Fibroblast of mammary gland (primary cell): ENCODE measurements at regions not wholly inside any gene's neighbourhood (a gene's known extent, or its start where the extent isn't known, plus 50 kb on each side); places are given as distances from the start of the nearest gene placed in this dataset.

Experiments used
- DNase-seq: peaks from one replicate; pipeline ENCODE4 v3.0.0-alpha.2; 2010; ENCODE audit warnings: low read depth
- H3K4me3 ChIP-seq: 2 replicates; pipeline ENCODE4 v1.5.1; 2011; ENCODE audit warnings: low read depth, mild to moderate bottlenecking, low read length, moderate library complexity; ENCODE audit not compliant: control insufficient read depth
- CTCF ChIP-seq: conservative IDR thresholded peaks from 2 replicates; pipeline ENCODE4 v1.5.1; 2011; ENCODE audit warnings: low read depth, low read length, inconsistent platforms; ENCODE audit not compliant: control insufficient read depth, insufficient read depth

- TF ChIP-seq CTCF: no peak
- DNase-seq: no peak
Observed at GRCh38 chr15:70281261-70281810, 183.6 kb upstream of the TLE3 start.

GRCh38 chr15:70280781-70281180 is 183.1 kb upstream of the TLE3 start:
- TF ChIP-seq CTCF: no peak
- DNase-seq: no peak
- H3K4me3 ChIP-seq: no peak overlapping the region

More at GRCh38 chr15:70281261-70281810, 183.6 kb upstream of the TLE3 start:
- H3K4me3 ChIP-seq: no peak overlapping the region

GRCh38 chr15:70279096-70279495 is 181.4 kb upstream of the TLE3 start:
- DNase-seq: no peak
- no peak for TF ChIP-seq CTCF

GRCh38 chr15:70278644-70279043 is 180.9 kb upstream of the TLE3 start:
- no peak for TF ChIP-seq CTCF
- H3K4me3 ChIP-seq: no peak overlapping the region
- DNase-seq: no peak

More at GRCh38 chr15:70279096-70279495, 181.4 kb upstream of the TLE3 start:
- H3K4me3 ChIP-seq: no peak overlapping the region

- TF ChIP-seq CTCF: no peak
- H3K4me3 ChIP-seq: no peak overlapping the region
- DNase-seq: no peak
Observed at GRCh38 chr15:70277556-70277955, 179.8 kb upstream of the TLE3 start.

- no peak for DNase-seq
- no peak for TF ChIP-seq CTCF
- no peak overlapping the region for H3K4me3 ChIP-seq
Observed at GRCh38 chr15:70276401-70276800, 178.7 kb upstream of the TLE3 start.
